HUES64 (cell line): ENCODE measurements at regions not wholly inside any gene's neighbourhood (a gene's known extent, or its start where the extent isn't known, plus 50 kb on each side); places are given as distances from the start of the nearest gene placed in this dataset.

Source experiments
- H3K27ac ChIP-seq: 2 replicates; pipeline ENCODE4 v1.7.0; 2013; ENCODE audit warnings: low read depth, low read length, inconsistent platforms
- H3K27me3 ChIP-seq: 2 replicates; pipeline ENCODE4 v1.6.1; 2013; ENCODE audit warnings: mild to moderate bottlenecking, low read length; ENCODE audit not compliant: insufficient read depth
- H3K36me3 ChIP-seq: 2 replicates; pipeline ENCODE4 v1.6.1; 2013; ENCODE audit warnings: mild to moderate bottlenecking, low read length; ENCODE audit not compliant: insufficient read depth
- H3K4me1 ChIP-seq: 2 replicates; pipeline ENCODE4 v1.6.1; 2013; ENCODE audit warnings: mild to moderate bottlenecking, low read length, moderate library complexity; ENCODE audit not compliant: insufficient read depth
- H3K4me3 ChIP-seq: 2 replicates; pipeline ENCODE4 v1.5.1; 2013; ENCODE audit warnings: mild to moderate bottlenecking, low read length, moderate library complexity
- H3K9ac ChIP-seq: 2 replicates; pipeline ENCODE4 v1.6.1; 2013; ENCODE audit warnings: mild to moderate bottlenecking, low read depth, low read length
- H3K9me3 ChIP-seq: 2 replicates; pipeline ENCODE4 v1.6.1; 2013; ENCODE audit warnings: low read depth, low read length; ENCODE audit not compliant: insufficient read depth
- WGBS: fragments of 150-250, 120-280 bp; methylation state at CpG from one replicate; pipeline ENCODE4 v1.1.7; 2013; ENCODE audit warnings: missing lambda C conversion rate; 5-methylcytosine and 5-hydroxymethylcytosine counted together

- H3K4me1 ChIP-seq: no peaks in the 10 kb centered on the region
- no peaks in the 10 kb centered on the region for H3K36me3 ChIP-seq
- no peaks in the 10 kb centered on the region for H3K27me3 ChIP-seq
- no peaks in the 10 kb centered on the region; the same call in 1 of the 2 replicates for H3K9me3 ChIP-seq
- WGBS: 87% methylated on average over 7 of the region's 7 CpGs
- H3K9ac ChIP-seq: no peak overlapping the region
- no peak overlapping the region for H3K27ac ChIP-seq
- no peak overlapping the region for H3K4me3 ChIP-seq
Measured at GRCh38 chr14:104378698-104379113, 200.9 kb upstream of the C14orf180 start.

- no peak overlapping the region for H3K27ac ChIP-seq
- H3K9me3 ChIP-seq: no peaks in the 10 kb centered on the region; the same call in 1 of the 2 replicates
- WGBS: 88% methylated on average over 20 of the region's 20 CpGs
- H3K9ac ChIP-seq: no peak overlapping the region
- no peaks in the 10 kb centered on the region for H3K27me3 ChIP-seq
- no peaks in the 10 kb centered on the region for H3K36me3 ChIP-seq
- H3K4me1 ChIP-seq: no peaks in the 10 kb centered on the region
- H3K4me3 ChIP-seq: no peak overlapping the region
Measured at GRCh38 chr14:104382361-104383087, 197.0 kb upstream of the C14orf180 start.

- H3K27ac ChIP-seq: no peak overlapping the region
Measured at GRCh38 chr14:104383088-104383995, 196.2 kb upstream of the C14orf180 start.

GRCh38 chr14:104383996-104384775, 195.4 kb upstream of the C14orf180 start:
- Histone ChIP-seq H3K9me3 (no peaks in the 10 kb centered on the region; the same call in 1 of the 2 replicates), H3K27ac (no peak overlapping the region), H3K9ac (no peak overlapping the region), H3K27me3 (no peaks in the 10 kb centered on the region), H3K36me3 (no peaks in the 10 kb centered on the region), H3K4me3 (no peak overlapping the region), H3K4me1 (no peaks in the 10 kb centered on the region)
- WGBS: 78% methylated on average over 19 of the region's 19 CpGs

More at GRCh38 chr14:104383088-104383995, 196.2 kb upstream of the C14orf180 start:
- Histone ChIP-seq H3K9me3 (no peaks in the 10 kb centered on the region; the same call in 1 of the 2 replicates), H3K36me3 (no peaks in the 10 kb centered on the region), H3K27me3 (no peaks in the 10 kb centered on the region), H3K4me1 (no peaks in the 10 kb centered on the region), H3K9ac (no peak overlapping the region), H3K4me3 (no peak overlapping the region)
- 68% methylated on average over 23 of the region's 26 CpGs for WGBS

GRCh38 chr14:104384776-104385071, 194.8 kb upstream of the C14orf180 start:
- H3K27me3 ChIP-seq: no peaks in the 10 kb centered on the region
- no peaks in the 10 kb centered on the region; the same call in 1 of the 2 replicates for H3K9me3 ChIP-seq
- no peak overlapping the region for H3K27ac ChIP-seq
- H3K9ac ChIP-seq: no peak overlapping the region
- no peaks in the 10 kb centered on the region for H3K4me1 ChIP-seq
- WGBS: 62% methylated on average over 6 of the region's 6 CpGs
- H3K36me3 ChIP-seq: no peaks in the 10 kb centered on the region
- H3K4me3 ChIP-seq: no peak overlapping the region

GRCh38 chr14:104385111-104385510, 194.5 kb upstream of the C14orf180 start:
- no peaks in the 10 kb centered on the region for H3K27me3 ChIP-seq
- no peak overlapping the region for H3K27ac ChIP-seq
- no peak overlapping the region for H3K4me3 ChIP-seq
- WGBS: 81% methylated on average over 15 of the region's 15 CpGs
- no peaks in the 10 kb centered on the region for H3K36me3 ChIP-seq
- H3K9ac ChIP-seq: no peak overlapping the region
- H3K4me1 ChIP-seq: no peaks in the 10 kb centered on the region
- H3K9me3 ChIP-seq: no peaks in the 10 kb centered on the region; the same call in 1 of the 2 replicates

- H3K9me3 ChIP-seq: no peaks in the 10 kb centered on the region; the same call in 1 of the 2 replicates
- H3K4me1 ChIP-seq: no peaks in the 10 kb centered on the region
- H3K9ac ChIP-seq: no peak overlapping the region
- no peaks in the 10 kb centered on the region for H3K27me3 ChIP-seq
- H3K27ac ChIP-seq: no peak overlapping the region
- H3K36me3 ChIP-seq: no peaks in the 10 kb centered on the region
- WGBS: 90% methylated on average over 20 of the region's 20 CpGs
- no peak overlapping the region for H3K4me3 ChIP-seq
Measured at GRCh38 chr14:104385531-104386101, 193.9 kb upstream of the C14orf180 start.

GRCh38 chr14:104386151-104386841, 193.3 kb upstream of the C14orf180 start:
- Histone ChIP-seq H3K4me3 (no peak overlapping the region), H3K27ac (no peak overlapping the region), H3K27me3 (no peaks in the 10 kb centered on the region), H3K4me1 (no peaks in the 10 kb centered on the region), H3K9me3 (no peaks in the 10 kb centered on the region; the same call in 1 of the 2 replicates), H3K36me3 (no peaks in the 10 kb centered on the region), H3K9ac (no peak overlapping the region)
- 92% methylated on average over 26 of the region's 26 CpGs for WGBS

GRCh38 chr14:104387022-104388010, 192.2 kb upstream of the C14orf180 start:
- H3K4me1 ChIP-seq: no peaks in the 10 kb centered on the region
- no peak overlapping the region for H3K27ac ChIP-seq
- no peaks in the 10 kb centered on the region for H3K9me3 ChIP-seq
- WGBS: 95% methylated on average over 24 of the region's 25 CpGs
- H3K9ac ChIP-seq: no peak overlapping the region
- no peaks in the 10 kb centered on the region for H3K27me3 ChIP-seq
- no peak overlapping the region for H3K4me3 ChIP-seq
- no peaks in the 10 kb centered on the region for H3K36me3 ChIP-seq
